ENCODE measurements at regions not wholly inside any gene's neighbourhood (a gene's known extent, or its start where the extent isn't known, plus 50 kb on each side); places are given as distances from the start of the nearest gene placed in this dataset.

- Histone ChIP-seq H3K36me3 (no peaks in the 10 kb centered on the region), H3K9me3 (peaks cover 0 to 4% of the 10 kb centered on the region in 2 donors), H3K27ac (no peak overlapping the region), H3K4me3 (no peak overlapping the region), H3K4me1 (no peaks in the 10 kb centered on the region), H3K27me3 (no peaks in the 10 kb centered on the region)
- TF ChIP-seq CTCF (IDR thresholded peaks at IDR 0.05), result no peak
- no peak for DNase-seq (ENCODE audit: low spot score)
Observed at GRCh38 chr5:8290721-8291120, 421.8 kb downstream of the MTRR start.

- no peak for TF ChIP-seq CTCF (IDR thresholded peaks at IDR 0.05)
- peaks cover 0 to 4% of the 10 kb centered on the region in 2 donors for H3K9me3 ChIP-seq
- H3K27ac ChIP-seq, result no peak overlapping the region
- DNase-seq (ENCODE audit: low spot score), result no peak
- H3K36me3 ChIP-seq, result no peaks in the 10 kb centered on the region
- H3K27me3 ChIP-seq, result no peaks in the 10 kb centered on the region
- H3K4me1 ChIP-seq, result no peaks in the 10 kb centered on the region
- no peak overlapping the region for H3K4me3 ChIP-seq
Observed at GRCh38 chr5:8291641-8292040, 422.7 kb downstream of the MTRR start.

- Histone ChIP-seq H3K9me3 (peaks cover 0 to 4% of the 10 kb centered on the region in 2 donors), H3K36me3 (no peaks in the 10 kb centered on the region), H3K27me3 (no peaks in the 10 kb centered on the region), H3K4me3 (no peak overlapping the region), H3K4me1 (no peaks in the 10 kb centered on the region), H3K27ac (no peak overlapping the region)
- TF ChIP-seq CTCF (IDR thresholded peaks at IDR 0.05), result no peak
- DNase-seq (ENCODE audit: low spot score), result no peak
Observed at GRCh38 chr5:8295141-8295540, 426.2 kb downstream of the MTRR start.

GRCh38 chr5:8299716-8300115 lies 430.8 kb downstream of the MTRR start:
- DNase-seq (ENCODE audit: low spot score), result no peak
- no peak for TF ChIP-seq CTCF (IDR thresholded peaks at IDR 0.05)
- Histone ChIP-seq H3K36me3 (no peaks in the 10 kb centered on the region), H3K4me3 (no peak overlapping the region), H3K9me3 (no peaks in the 10 kb centered on the region), H3K4me1 (no peaks in the 10 kb centered on the region), H3K27me3 (no peaks in the 10 kb centered on the region), H3K27ac (no peak overlapping the region)

GRCh38 chr5:8304341-8304740 lies 435.4 kb downstream of the MTRR start:
- H3K27me3 ChIP-seq, result no peaks in the 10 kb centered on the region
- no peak for DNase-seq (ENCODE audit: low spot score)
- H3K36me3 ChIP-seq, result no peaks in the 10 kb centered on the region
- H3K4me3 ChIP-seq, result no peak overlapping the region
- no peaks in the 10 kb centered on the region for H3K4me1 ChIP-seq
- TF ChIP-seq CTCF (IDR thresholded peaks at IDR 0.05), result no peak
- peaks cover 2 to 5% of the 10 kb centered on the region in 2 donors for H3K9me3 ChIP-seq
- no peak overlapping the region for H3K27ac ChIP-seq

GRCh38 chr5:8306288-8306896 lies 437.4 kb downstream of the MTRR start:
- no peak for TF ChIP-seq CTCF (IDR thresholded peaks at IDR 0.05)
- H3K27ac ChIP-seq, result no peak overlapping the region
- no peaks in the 10 kb centered on the region for H3K27me3 ChIP-seq
- H3K4me3 ChIP-seq, result no peak overlapping the region
- H3K36me3 ChIP-seq, result no peaks in the 10 kb centered on the region
- no peaks in the 10 kb centered on the region for H3K4me1 ChIP-seq
- H3K9me3 ChIP-seq, result peaks cover 5 to 16% of the 10 kb centered on the region in 2 donors
- DNase-seq (ENCODE audit: low spot score), result no peak
